Liver (tissue), 8 donors: ENCODE measurements at regions not wholly inside any gene's neighbourhood (a gene's known extent, or its start where the extent isn't known, plus 50 kb on each side); places are given as distances from the start of the nearest gene placed in this dataset.

ENCODE experiments used
- DNase-seq: peaks from one replicate; pipeline ENCODE4 v3.0.0-alpha.2; 2017; ENCODE audit warnings: low spot score
- H3K27ac ChIP-seq, 2 donors: one replicate each; pipeline ENCODE4 v1.7.0; 2013; ENCODE audit warnings: inconsistent platforms in 2 of 2, low read length in 2 of 2, control low read depth in 1 of 2, low read depth in 1 of 2, mild to moderate bottlenecking in 1 of 2
- H3K27me3 ChIP-seq, 4 donors: one replicate each; pipeline versions ENCODE4 v1.6.1 to v1.7.0; 2013; ENCODE audit warnings: low read length in 3 of 4, inconsistent platforms in 1 of 4, mild to moderate bottlenecking in 1 of 4, moderate library complexity in 1 of 4; ENCODE audit not compliant: control insufficient read depth in 4 of 4, insufficient read depth in 4 of 4
- H3K36me3 ChIP-seq, 4 donors: one replicate each; pipeline versions ENCODE4 v1.6.1 to v1.7.0; 2013; ENCODE audit warnings: low read length in 3 of 4, mild to moderate bottlenecking in 3 of 4, low read depth in 1 of 4, moderate library complexity in 1 of 4; ENCODE audit not compliant: control insufficient read depth in 4 of 4, insufficient read depth in 3 of 4
- H3K4me1 ChIP-seq, 4 donors: one replicate each; pipeline versions ENCODE4 v1.6.1 to v1.7.0; 2013; ENCODE audit warnings: low read length in 3 of 4, mild to moderate bottlenecking in 3 of 4, moderate library complexity in 1 of 4; ENCODE audit not compliant: control insufficient read depth in 4 of 4, insufficient read depth in 4 of 4
- H3K4me3 ChIP-seq, 3 donors: one replicate each; pipeline versions ENCODE4 v1.6.1 to v1.7.0; 2013; ENCODE audit warnings: low read length in 3 of 3, control low read depth in 1 of 3, low read depth in 1 of 3, mild to moderate bottlenecking in 1 of 3
- H3K9ac ChIP-seq, 2 donors: one replicate each; pipeline ENCODE4 v1.7.0; 2013; ENCODE audit warnings: low read length in 2 of 2, mild to moderate bottlenecking in 2 of 2, moderate library complexity in 2 of 2, control low read depth in 1 of 2, low read depth in 1 of 2
- H3K9me3 ChIP-seq, 4 donors: one replicate each; pipeline versions ENCODE4 v1.6.1 to v1.7.0; 2013; ENCODE audit warnings: low read length in 3 of 4; ENCODE audit not compliant: control insufficient read depth in 4 of 4
- ATF3 ChIP-seq: IDR thresholded peaks from 2 replicates; pipeline ENCODE4 v1.6.1; 2016; ENCODE audit warnings: antibody characterized with exemption
- EGR1 ChIP-seq, 2 donors: IDR thresholded peaks; 2 replicates each; pipeline ENCODE4 v1.6.1; 2016 to 2018; ENCODE audit warnings: antibody characterized with exemption in 2 of 2, low read depth in 2 of 2
- FOXA1 ChIP-seq: IDR thresholded peaks from 2 replicates; pipeline ENCODE4 v1.6.1; 2016; ENCODE audit warnings: antibody characterized with exemption
- FOXA2 ChIP-seq: IDR thresholded peaks from 2 replicates; pipeline ENCODE4 v1.6.1; 2016; ENCODE audit warnings: antibody characterized with exemption
- GABPA ChIP-seq, 2 donors: IDR thresholded peaks in 1 of 2; conservative IDR thresholded peaks in 1 of 2; 2 replicates each; pipeline ENCODE4 v1.6.1; 2016; ENCODE audit warnings: antibody characterized with exemption in 2 of 2, mild to moderate bottlenecking in 1 of 2, moderate library complexity in 1 of 2
- HNF4G ChIP-seq: IDR thresholded peaks from 2 replicates; pipeline ENCODE4 v1.6.1; 2016; ENCODE audit warnings: antibody characterized with exemption
- JUND ChIP-seq, 2 donors: IDR thresholded peaks; 2 replicates each; pipeline ENCODE4 v1.6.1; 2016; ENCODE audit warnings: antibody characterized with exemption in 2 of 2
- MAX ChIP-seq: IDR thresholded peaks from 2 replicates; pipeline ENCODE4 v1.6.1; 2016; ENCODE audit warnings: antibody characterized with exemption
- NR2F2 ChIP-seq: IDR thresholded peaks from 2 replicates; pipeline ENCODE4 v1.6.1; 2016; ENCODE audit warnings: antibody characterized with exemption
- TAF1 ChIP-seq: conservative IDR thresholded peaks from 2 replicates; pipeline ENCODE4 v1.6.1; 2016; ENCODE audit warnings: antibody characterized with exemption, mild to moderate bottlenecking
- YY1 ChIP-seq: IDR thresholded peaks from 2 replicates; pipeline ENCODE4 v1.6.1; 2016; ENCODE audit warnings: antibody characterized with exemption, mild to moderate bottlenecking
- WGBS: extraction: QIAGEN DNeasy Blood & Tissue Kit; methylation state at CpG from one replicate; pipeline ENCODE4 v1.1.7; 2013; 5-methylcytosine and 5-hydroxymethylcytosine counted together
- TF ChIP-seq, protein P1 (sequence below): fragments of 150-350 bp; IDR thresholded peaks from 2 replicates; pipeline ENCODE4 v1.5.1; 2017; ENCODE audit warnings: improper control_type of control experiment, low read depth, low read length; ENCODE audit not compliant: missing input control
- TF ChIP-seq, protein P2 (sequence below): IDR thresholded peaks from 2 replicates; pipeline ENCODE4 v1.6.1; 2016; ENCODE audit warnings: antibody characterized with exemption
- donor health status: healthy.
- donor health status: healthy.
- donor health status: healthy.
- donor health status: healthy.
- donor health status: healthy.

GRCh38 chr20:10927936-10928840, 254.4 kb upstream of the JAG1 start:
- Histone ChIP-seq H3K27me3 (no peaks in the 10 kb centered on the region), H3K4me3 (no peak overlapping the region), H3K9ac (no peak overlapping the region), H3K36me3 (no peaks in the 10 kb centered on the region), H3K9me3 (no peaks in the 10 kb centered on the region), H3K27ac (no peak overlapping the region), H3K4me1 (no peaks in the 10 kb centered on the region)
- WGBS = 78% methylated on average over 11 of the region's 11 CpGs
- no peak for TF ChIP-seq MAX
- TF ChIP-seq YY1 = no peak
- no peak for DNase-seq

GRCh38 chr20:10928841-10929421, 255.1 kb upstream of the JAG1 start:
- H3K27me3 ChIP-seq = no peaks in the 10 kb centered on the region
- H3K36me3 ChIP-seq = no peaks in the 10 kb centered on the region
- WGBS = 89% methylated on average over 2 of the region's 2 CpGs
- DNase-seq = no peak
- no peak overlapping the region for H3K27ac ChIP-seq
- H3K4me1 ChIP-seq = no peaks in the 10 kb centered on the region
- no peak overlapping the region for H3K9ac ChIP-seq
- H3K4me3 ChIP-seq = no peak overlapping the region
- no peak for TF ChIP-seq TAF1
- no peak for TF ChIP-seq YY1
- TF ChIP-seq NR2F2 = no peak
- no peak for TF ChIP-seq GABPA (IDR thresholded peaks at IDR 0.05 in 1 of 2, conservative IDR thresholded peaks at IDR 0.05 in 1 of 2)
- no peak for TF ChIP-seq FOXA2
- TF ChIP-seq JUND (IDR thresholded peaks at IDR 0.05) = no peak
- TF ChIP-seq FOXA1 = no peak
- no peak for TF ChIP-seq EGR1 (IDR thresholded peaks at IDR 0.05; ENCODE audit: low read depth in 2 of 2)
- TF ChIP-seq MAX = no peak
- no peaks in the 10 kb centered on the region for H3K9me3 ChIP-seq

DNA sequence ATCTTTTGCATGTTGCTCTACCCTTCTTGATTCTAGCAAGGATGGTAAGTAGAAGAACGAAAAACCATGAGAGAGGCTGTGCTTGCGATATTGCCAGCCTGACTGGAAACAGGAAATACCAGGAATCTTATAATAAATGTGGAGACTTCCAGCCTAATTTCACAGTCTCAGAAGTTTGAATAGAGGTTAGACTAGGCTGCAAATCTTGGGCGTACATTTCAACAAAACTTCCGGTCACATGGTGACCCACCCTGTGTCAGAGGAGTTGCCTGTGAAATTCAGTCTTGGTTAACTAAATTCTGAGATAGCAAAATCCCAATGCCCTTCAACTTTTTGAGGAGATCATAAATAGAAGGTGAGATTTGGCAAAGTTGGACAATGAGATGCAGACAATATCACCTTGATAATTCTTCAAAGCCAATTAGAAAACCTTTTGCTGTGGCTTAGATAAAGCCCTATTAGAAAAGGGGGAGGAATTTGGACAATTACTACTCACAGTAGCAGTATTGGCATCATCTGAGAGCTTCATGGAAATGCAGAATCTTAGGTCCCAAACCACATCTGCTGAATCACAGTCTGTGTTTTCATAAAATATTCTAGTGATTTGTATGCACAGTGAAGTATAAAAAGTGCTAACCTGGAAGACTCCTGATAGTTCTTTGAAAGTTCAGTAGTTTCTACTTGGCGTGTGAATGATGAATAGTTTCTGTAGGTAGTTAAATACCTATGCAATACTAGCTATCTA, 262.0 kb upstream of the JAG1 start:
- Histone ChIP-seq H3K4me1 (no peaks in the 10 kb centered on the region), H3K36me3 (no peaks in the 10 kb centered on the region), H3K27me3 (no peaks in the 10 kb centered on the region), H3K4me3 (no peak overlapping the region), H3K27ac (no peak overlapping the region), H3K9ac (no peak overlapping the region), H3K9me3 (no peaks in the 10 kb centered on the region)
- DNase-seq = no peak
- TF ChIP-seq, protein P1, sequence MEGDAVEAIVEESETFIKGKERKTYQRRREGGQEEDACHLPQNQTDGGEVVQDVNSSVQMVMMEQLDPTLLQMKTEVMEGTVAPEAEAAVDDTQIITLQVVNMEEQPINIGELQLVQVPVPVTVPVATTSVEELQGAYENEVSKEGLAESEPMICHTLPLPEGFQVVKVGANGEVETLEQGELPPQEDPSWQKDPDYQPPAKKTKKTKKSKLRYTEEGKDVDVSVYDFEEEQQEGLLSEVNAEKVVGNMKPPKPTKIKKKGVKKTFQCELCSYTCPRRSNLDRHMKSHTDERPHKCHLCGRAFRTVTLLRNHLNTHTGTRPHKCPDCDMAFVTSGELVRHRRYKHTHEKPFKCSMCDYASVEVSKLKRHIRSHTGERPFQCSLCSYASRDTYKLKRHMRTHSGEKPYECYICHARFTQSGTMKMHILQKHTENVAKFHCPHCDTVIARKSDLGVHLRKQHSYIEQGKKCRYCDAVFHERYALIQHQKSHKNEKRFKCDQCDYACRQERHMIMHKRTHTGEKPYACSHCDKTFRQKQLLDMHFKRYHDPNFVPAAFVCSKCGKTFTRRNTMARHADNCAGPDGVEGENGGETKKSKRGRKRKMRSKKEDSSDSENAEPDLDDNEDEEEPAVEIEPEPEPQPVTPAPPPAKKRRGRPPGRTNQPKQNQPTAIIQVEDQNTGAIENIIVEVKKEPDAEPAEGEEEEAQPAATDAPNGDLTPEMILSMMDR = no peak
- TF ChIP-seq NR2F2 = no peak
- no peak for TF ChIP-seq MAX
- TF ChIP-seq, protein P2, sequence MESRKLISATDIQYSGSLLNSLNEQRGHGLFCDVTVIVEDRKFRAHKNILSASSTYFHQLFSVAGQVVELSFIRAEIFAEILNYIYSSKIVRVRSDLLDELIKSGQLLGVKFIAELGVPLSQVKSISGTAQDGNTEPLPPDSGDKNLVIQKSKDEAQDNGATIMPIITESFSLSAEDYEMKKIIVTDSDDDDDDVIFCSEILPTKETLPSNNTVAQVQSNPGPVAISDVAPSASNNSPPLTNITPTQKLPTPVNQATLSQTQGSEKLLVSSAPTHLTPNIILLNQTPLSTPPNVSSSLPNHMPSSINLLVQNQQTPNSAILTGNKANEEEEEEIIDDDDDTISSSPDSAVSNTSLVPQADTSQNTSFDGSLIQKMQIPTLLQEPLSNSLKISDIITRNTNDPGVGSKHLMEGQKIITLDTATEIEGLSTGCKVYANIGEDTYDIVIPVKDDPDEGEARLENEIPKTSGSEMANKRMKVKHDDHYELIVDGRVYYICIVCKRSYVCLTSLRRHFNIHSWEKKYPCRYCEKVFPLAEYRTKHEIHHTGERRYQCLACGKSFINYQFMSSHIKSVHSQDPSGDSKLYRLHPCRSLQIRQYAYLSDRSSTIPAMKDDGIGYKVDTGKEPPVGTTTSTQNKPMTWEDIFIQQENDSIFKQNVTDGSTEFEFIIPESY = no peak
- TF ChIP-seq ATF3 = no peak
- TF ChIP-seq FOXA1 = no peak
- TF ChIP-seq EGR1 (IDR thresholded peaks at IDR 0.05; ENCODE audit: low read depth in 2 of 2) = no peak
- no peak for TF ChIP-seq TAF1
- TF ChIP-seq JUND (IDR thresholded peaks at IDR 0.05) = no peak
- TF ChIP-seq HNF4G = no peak
- TF ChIP-seq FOXA2 = no peak
- WGBS = 77% methylated on average over 5 of the region's 5 CpGs
